ENCODE measurements at regions not wholly inside any gene's neighbourhood (a gene's known extent, or its start where the extent isn't known, plus 50 kb on each side); places are given as distances from the start of the nearest gene placed in this dataset.

- H2BK120ac ChIP-seq (replicated peaks; ENCODE audit: low read depth, low read length) = no peak overlapping the region
- H3K23me2 ChIP-seq (ENCODE audit: low read depth, low read length) = no peaks in the 10 kb centered on the region
- H3K4me2 ChIP-seq (ENCODE audit: insufficient read depth in 1 of 2, low read depth in 2 of 2, low read length in 2 of 2) = no peak overlapping the region
- no peak overlapping the region for H3K18ac ChIP-seq (ENCODE audit: extremely low read depth, low read length)
- WGBS, 2 experiments (ENCODE audit: extremely low coverage in 1 of 2, insufficient coverage in 1 of 2, insufficient read length in 1 of 2, insufficient replicate concordance in 2 of 2, low coverage in 1 of 2, low lambda C conversion rate in 2 of 2, missing lambda C conversion rate in 1 of 2) = 91% methylated on average over 26 of the region's 35 CpGs; no CpG with 5 or more reads in 1 of the 2 experiments
- no peak for FAIRE-seq
- H3K9ac ChIP-seq (replicated peaks in 1 of 4; ENCODE audit: extremely low read depth in 1 of 4, low read depth in 3 of 4, low read length in 3 of 4) = no peak overlapping the region
- no peak overlapping the region for H2BK12ac ChIP-seq (ENCODE audit: low read depth, low read length)
- POLR2A ChIA-PET (ENCODE audit: partially characterized antibody) = no interaction called here
- H3K23ac ChIP-seq (ENCODE audit: insufficient read length) = no peak overlapping the region
- no peak overlapping the region for H2AFZ ChIP-seq (ENCODE audit: low read length)
- no peak overlapping the region for H4K91ac ChIP-seq (replicated peaks; ENCODE audit: insufficient read length, low read length)
- H4K8ac ChIP-seq (ENCODE audit: extremely low read depth, insufficient read depth, low read length) = no peak overlapping the region
- H3K27me3 ChIP-seq (replicated peaks in 1 of 4; ENCODE audit: control insufficient read depth in 3 of 4, extremely low read depth in 1 of 4, insufficient read depth in 3 of 4, low read length in 3 of 4) = no peaks in the 10 kb centered on the region
- H2BK20ac ChIP-seq (ENCODE audit: low read length) = no peak overlapping the region
- H3K9me3 ChIP-seq (ENCODE audit: insufficient read depth in 2 of 2, low read depth in 1 of 2, low read length in 1 of 2) = peaks cover 2 to 13% of the 10 kb centered on the region in 2 experiments; a peak in 2 of 4 replicates
- H3K4me1 ChIP-seq (replicated peaks in 1 of 4; ENCODE audit: control insufficient read depth in 3 of 4, insufficient read depth in 4 of 4, low read length in 3 of 4) = no peaks in the 10 kb centered on the region; a peak in 1 of 7 replicates
- H2AK5ac ChIP-seq (ENCODE audit: low read depth, low read length) = no peak overlapping the region
- H3K79me1 ChIP-seq (ENCODE audit: low read depth, low read length) = no peaks in the 10 kb centered on the region
- H4K5ac ChIP-seq (ENCODE audit: insufficient read length, low read depth, low read length) = no peak overlapping the region
- H3K4me3 ChIP-seq (ENCODE audit: extremely low read depth in 1 of 4, insufficient read depth in 2 of 4, low read depth in 3 of 4, low read length in 4 of 4) = no peak overlapping the region
- no peaks in the 10 kb centered on the region for H4K20me1 ChIP-seq (replicated peaks in 1 of 2; ENCODE audit: control insufficient read depth in 1 of 2, insufficient read depth in 2 of 2, low read length in 2 of 2)
- no peak overlapping the region for H3K27ac ChIP-seq (ENCODE audit: low read depth, low read length)
- no peaks in the 10 kb centered on the region for H3K79me2 ChIP-seq (ENCODE audit: control insufficient read depth in 1 of 2, insufficient read depth in 2 of 2, low read length in 2 of 2)
- no peak for DNase-seq (ENCODE audit: low read depth in 1 of 2, low spot score in 2 of 2)
- CTCF ChIA-PET (ENCODE audit: partially characterized antibody) = interaction anchor here (0.6 to 0.9 kb wide), 2 partner anchors 21 to 198 kb away, joined by 3 to 4 read pairs; no protein-coding TSS in a partner anchor
- H2BK15ac ChIP-seq (ENCODE audit: low read length) = no peak overlapping the region
- H2BK5ac ChIP-seq (ENCODE audit: low read depth, low read length) = no peak overlapping the region
- H3K36me3 ChIP-seq (ENCODE audit: control insufficient read depth in 2 of 4, insufficient read depth in 4 of 4, low read length in 3 of 4) = no peaks in the 10 kb centered on the region
- no peak overlapping the region for H3K14ac ChIP-seq (ENCODE audit: insufficient read length)
- no peak overlapping the region for H3K56ac ChIP-seq (replicated peaks; ENCODE audit: insufficient read length, low read depth, low read length)
- H3K4ac ChIP-seq (replicated peaks; ENCODE audit: insufficient read length, low read depth, low read length) = no peak overlapping the region
- TF ChIP-seq EZH2 (IDR thresholded peaks at IDR 0.05; ENCODE audit: low read depth, low read length, severe bottlenecking) (no peak), GABPA (IDR thresholded peaks at IDR 0.05; ENCODE audit: borderline replicate concordance, insufficient read depth, low read length) (no peak), BRCA1 (IDR thresholded peaks at IDR 0.05; ENCODE audit: low read depth, low read length) (no peak), SAP30 (IDR thresholded peaks at IDR 0.05; ENCODE audit: insufficient read depth, insufficient replicate concordance, low read length) (no peak), ASH2L (IDR thresholded peaks at IDR 0.05; ENCODE audit: low read length) (no peak), KDM1A (IDR thresholded peaks at IDR 0.05; ENCODE audit: borderline replicate concordance, low read length) (no peak), ATF2 (IDR thresholded peaks at IDR 0.05; ENCODE audit: low read length) (no peak), SRF (IDR thresholded peaks at IDR 0.05; ENCODE audit: low read depth, low read length) (no peak), RNF2 (IDR thresholded peaks at IDR 0.05; ENCODE audit: borderline replicate concordance, low read depth, low read length, missing control alignments, poor library complexity, severe bottlenecking) (no peak)
Observed at GRCh38 chr10:81502677-81503359, 372.2 kb upstream of the NRG3 start.
